ENCODE measurements at regions not wholly inside any gene's neighbourhood (a gene's known extent, or its start where the extent isn't known, plus 50 kb on each side); places are given as distances from the start of the nearest gene placed in this dataset.

GRCh38 chr5:163915481-163915961 is 410.1 kb downstream of the MAT2B start:
- TF ChIP-seq CTCF (IDR thresholded peaks at IDR 0.05; ENCODE audit: insufficient read depth, low read length, poor library complexity, severe bottlenecking) (no peak), EZH2phosphoT487 (conservative IDR thresholded peaks at IDR 0.05; ENCODE audit: low read length) (no peak)

Data from SU-DHL-6 (cell line).